Inflammatory macrophage treated with lipopolysaccharide for 1 hour (primary cell): ENCODE measurements at regions not wholly inside any gene's neighbourhood (a gene's known extent, or its start where the extent isn't known, plus 50 kb on each side); places are given as distances from the start of the nearest gene placed in this dataset.
A peak's percentile ranks its signal among the peaks of the same experiment; 100 is the strongest.

ENCODE experiments used
- DNase-seq, 2 donors: peaks; one replicate each; pipeline ENCODE4 v3.0.0-alpha.2; 2020 to 2022

DNA sequence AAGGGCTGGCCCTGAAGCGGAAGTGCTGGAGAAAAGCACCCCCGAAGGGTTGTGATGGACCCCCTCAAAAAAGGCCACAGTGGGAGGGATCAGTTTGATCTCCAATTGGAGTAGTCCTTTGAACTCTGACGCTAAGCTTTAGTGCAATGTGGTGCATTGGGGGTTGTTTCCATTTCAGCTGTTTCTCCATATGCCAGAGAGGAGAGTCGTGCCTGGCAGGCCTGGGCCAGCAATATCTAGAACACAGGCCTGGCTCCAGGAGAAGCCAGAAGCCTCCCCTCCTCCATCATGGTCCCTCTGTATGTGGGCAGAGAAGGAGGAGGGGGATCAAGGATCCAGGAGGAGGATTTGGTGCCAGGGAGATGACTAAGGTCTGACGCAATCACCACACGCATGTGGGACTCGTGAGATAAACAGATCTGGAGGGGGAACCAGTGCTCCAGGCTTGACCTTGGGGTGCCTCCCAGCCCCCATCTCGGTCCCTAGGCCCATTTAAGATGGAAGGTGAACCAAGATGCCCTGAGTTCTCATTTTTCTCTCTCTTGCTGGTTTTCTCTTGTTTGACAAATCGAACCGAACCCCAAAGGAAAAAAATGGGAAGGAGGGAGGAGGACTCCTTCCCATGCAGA is 517.4 kb upstream of the JARID2 start:
- DNase-seq, result peak; percentile 45 to 49

- DNase-seq, result peak in 1 of 2 donors; percentile 34
These were observed 516.6 kb upstream of the JARID2 start for GRCh38 chr6:14729129-14729871.

DNA sequence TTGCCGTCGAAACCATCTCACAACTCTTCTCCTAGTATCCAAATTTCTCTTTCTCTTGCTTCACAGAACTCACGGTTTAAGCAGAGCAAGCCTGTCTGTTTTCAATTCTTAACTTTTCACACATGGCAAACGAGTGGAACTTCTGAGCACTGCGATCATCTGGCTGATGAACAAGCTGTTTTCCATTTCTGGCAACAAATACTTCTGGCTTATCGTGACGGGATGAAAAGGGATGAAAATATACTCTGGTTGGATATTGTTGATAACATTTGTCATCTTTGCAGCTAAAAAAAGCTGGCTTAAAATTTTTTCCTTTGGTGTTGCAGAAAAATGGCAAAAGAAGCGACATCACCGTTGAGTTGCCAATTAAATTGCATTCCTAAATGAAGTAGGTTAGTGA is 515.2 kb upstream of the JARID2 start:
- DNase-seq, result no peak

GRCh38 chr6:14731611-14732010 is 514.3 kb upstream of the JARID2 start:
- no peak for DNase-seq

DNA sequence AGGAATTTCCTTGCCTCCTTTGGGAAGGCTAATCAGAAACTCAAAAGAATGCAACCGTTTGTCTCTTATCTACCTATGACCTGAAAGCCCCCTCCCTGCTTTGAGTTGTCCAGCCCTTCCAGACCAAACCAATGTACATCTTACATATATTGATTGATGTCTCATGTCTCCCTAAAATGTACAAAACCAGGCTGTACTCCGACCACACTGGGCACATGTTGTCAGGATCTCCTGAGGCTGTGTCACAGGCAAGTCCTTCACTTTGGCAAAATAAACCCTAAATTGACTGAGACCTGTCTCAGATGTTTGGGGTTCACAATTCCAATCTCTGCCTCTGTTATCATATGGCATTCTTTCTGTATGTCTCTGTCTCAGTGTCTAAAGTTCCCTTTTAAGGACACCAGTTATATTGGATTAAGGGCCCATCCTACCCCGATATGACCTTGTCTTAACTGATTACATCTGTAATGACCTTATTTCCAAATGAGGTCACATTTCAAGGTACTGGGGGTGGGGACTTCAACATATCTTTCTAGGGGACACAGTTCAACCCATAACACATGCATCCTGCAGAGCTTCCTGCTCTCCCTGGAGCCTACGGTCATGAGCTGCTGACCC is 513.5 kb upstream of the JARID2 start:
- DNase-seq, result no peak

- DNase-seq, result peak; percentile 41 to 64
These were observed 512.8 kb upstream of the JARID2 start for GRCh38 chr6:14732844-14733757.

GRCh38 chr6:14734052-14734415 is 511.8 kb upstream of the JARID2 start:
- DNase-seq, result no peak

DNA sequence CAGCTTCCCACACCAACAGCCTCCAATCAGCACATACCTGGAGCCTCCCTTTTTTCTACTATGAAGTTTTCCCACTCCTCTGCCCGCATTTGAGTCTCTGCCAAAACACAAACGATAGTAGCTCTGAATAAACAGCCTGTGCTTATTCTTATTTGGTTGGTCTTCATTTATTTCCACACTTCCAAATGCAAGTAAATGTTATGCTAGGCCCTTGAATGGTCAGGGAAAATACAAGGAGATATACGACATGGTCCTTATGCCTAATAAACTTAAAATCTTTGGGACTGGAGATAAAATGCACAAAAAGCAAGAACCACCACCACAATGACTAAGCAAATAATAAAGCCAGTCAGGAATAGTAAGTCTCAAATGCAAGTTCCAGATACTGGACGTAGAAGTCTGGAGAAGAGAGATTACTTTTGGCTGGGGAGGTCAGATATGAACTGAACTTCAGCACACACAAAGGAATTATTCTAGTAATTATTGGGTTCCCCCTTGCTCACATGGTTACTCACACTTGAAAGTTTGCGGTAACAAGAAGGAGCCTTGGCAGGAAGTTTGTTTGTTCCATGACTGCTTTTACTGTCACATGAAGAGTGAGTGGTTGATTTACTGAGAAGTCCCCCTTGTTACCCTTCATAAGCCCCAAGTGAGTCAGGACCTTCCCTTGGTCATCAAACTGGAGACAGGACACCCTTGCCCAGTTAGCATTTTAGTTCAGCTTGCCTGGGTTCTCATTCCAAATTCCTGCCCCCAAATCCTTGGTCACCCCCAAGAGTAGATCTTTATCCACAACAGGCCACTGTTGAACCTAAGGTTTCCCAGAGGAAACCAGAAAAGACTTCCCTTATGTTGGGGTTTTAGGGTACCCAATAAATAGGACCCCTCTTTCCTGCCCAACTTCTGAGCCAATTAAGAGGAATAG is 511.2 kb upstream of the JARID2 start:
- peak; percentile 88 to 97 for DNase-seq

DNA sequence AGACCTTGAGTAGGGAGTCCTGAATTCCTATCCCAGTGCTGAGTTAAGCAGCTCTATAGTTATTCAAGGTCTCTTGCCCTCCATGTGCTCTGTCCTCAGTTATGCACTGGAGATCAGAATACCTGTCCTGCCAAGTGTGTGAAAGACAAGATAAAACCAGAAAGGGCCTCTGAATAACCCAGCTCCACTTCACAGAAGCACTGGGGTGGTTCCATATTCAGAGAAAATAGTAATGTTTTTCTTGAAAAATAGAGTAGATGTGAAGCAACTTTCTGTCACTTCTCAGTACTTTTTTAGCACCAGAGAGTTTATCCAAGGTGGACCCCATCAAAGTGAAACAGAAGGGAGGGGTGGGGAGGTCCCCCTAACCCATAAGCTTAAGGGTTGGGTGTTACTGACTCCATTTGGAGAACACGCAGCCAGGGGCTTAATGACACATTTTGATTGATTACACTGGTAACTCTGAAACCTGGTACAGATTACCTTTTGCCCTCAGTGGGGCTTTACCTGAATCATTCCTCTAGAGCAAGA is 509.8 kb upstream of the JARID2 start:
- no peak for DNase-seq

GRCh38 chr6:14736554-14736953 is 509.3 kb upstream of the JARID2 start:
- DNase-seq, result no peak

DNA sequence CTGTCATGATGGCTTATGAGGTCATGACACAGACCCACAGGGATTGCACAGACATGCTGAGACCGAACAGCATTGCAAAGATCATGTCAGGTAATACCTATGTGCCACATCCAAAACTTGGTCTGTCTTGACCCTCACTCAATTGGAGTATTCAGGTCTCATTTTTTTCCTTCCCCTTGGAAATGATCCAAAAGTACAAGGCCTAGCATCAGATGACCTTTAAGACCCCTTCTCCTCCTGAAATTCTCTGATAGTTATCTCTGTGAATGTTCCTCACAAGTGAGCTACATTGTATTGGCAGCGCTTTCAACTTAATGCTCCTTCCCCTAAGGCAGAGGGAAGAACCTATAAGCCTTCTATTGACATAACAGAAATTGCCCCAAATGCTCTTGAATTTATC is 507.4 kb upstream of the JARID2 start:
- no peak for DNase-seq

- DNase-seq, result no peak
These were observed 506.9 kb upstream of the JARID2 start for GRCh38 chr6:14738933-14739332.

DNA sequence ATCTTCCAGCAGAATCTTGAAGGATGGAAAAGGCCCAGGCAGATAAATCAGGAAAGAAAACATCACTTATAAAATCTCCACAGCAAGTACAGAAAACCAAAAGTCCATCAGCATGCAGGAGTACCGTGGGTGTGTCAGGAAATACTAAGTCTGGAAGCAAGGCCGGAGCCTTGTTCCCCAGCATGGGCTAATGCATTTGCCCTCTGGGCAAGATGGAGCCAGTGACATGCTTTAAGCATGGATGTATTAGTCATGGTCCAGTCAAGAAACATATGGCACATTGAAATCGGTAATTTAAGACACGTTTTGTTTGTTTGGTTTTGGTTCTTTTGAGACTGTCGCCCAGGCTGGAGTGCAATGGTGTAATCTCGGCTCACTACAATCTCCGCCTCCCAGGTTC is 506.0 kb upstream of the JARID2 start:
- DNase-seq, result no peak

DNA sequence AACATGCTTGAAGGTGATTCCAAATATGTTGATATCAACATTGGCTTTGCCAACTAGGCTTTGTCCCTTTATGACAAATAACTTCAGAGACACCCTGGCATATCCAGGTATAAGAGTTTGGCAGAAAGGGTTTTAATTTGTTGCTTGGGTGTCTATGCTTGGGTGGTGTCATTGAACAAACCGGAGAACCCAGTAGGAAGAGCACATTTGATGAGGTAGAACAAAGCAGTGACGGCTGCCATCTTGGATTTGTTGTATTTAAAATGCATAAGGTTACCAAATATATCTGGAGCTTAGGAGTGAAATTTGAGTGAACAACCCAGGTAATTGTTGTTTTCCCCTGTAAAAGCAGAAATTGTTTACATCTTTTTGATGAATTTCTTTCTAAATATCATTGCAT is 503.7 kb upstream of the JARID2 start:
- DNase-seq, result no peak

DNA sequence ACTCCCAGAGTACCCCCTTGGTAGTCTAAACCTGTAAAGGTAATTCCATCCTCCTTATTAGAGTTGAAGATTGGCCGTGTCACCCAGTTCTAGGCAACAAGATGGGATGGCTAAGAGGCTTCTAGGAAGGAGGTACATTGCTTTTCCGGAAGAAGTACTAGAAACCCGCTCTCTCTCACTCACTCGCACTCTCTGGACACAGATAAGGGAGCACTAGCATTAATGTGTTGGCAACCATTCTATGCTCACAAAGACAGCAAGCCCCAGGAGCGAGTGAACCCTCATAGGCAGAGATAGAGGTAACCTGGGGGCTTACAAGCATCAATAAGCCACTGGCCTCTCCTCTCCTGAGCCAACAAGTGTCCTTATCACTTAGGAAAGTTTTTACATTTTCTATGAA is 503.2 kb upstream of the JARID2 start:
- no peak for DNase-seq

DNA sequence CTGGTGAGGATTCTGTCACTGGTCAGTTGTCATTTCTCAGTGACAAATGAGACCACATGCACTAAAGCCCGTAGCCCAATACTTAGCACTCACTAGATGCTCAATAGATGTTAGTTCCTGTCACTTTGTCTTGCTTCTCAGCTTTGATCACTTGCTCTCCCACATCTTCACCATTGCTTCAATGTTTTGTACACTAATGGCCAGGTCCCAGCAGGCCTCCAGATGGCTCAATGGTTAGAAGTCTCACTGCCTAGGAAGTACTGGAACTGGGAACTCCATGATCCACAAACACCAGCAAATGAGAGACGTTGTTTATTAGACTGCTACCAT is 502.8 kb upstream of the JARID2 start:
- DNase-seq, result no peak

- DNase-seq, result peak; percentile 91
These were observed 502.2 kb upstream of the JARID2 start for GRCh38 chr6:14743474-14744211.

DNA sequence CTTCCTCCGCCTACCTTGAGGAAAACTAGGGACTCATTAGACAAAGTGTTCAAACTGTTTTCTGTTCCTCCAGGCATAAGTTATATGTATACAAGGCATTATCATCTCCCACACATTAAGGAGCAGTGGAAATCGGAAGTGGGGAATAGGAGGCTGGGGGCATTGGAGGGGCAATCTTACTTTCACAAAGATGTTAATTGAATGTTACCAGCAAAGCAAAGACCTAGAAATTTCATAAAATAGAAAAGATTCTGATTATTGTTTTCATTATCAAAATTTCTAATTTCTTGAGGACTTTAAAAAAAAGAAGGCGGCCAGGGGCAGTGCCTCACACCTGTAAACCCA is 501.7 kb upstream of the JARID2 start:
- no peak for DNase-seq

- no peak for DNase-seq
These were observed 499.6 kb upstream of the JARID2 start for GRCh38 chr6:14746139-14746837.

DNA sequence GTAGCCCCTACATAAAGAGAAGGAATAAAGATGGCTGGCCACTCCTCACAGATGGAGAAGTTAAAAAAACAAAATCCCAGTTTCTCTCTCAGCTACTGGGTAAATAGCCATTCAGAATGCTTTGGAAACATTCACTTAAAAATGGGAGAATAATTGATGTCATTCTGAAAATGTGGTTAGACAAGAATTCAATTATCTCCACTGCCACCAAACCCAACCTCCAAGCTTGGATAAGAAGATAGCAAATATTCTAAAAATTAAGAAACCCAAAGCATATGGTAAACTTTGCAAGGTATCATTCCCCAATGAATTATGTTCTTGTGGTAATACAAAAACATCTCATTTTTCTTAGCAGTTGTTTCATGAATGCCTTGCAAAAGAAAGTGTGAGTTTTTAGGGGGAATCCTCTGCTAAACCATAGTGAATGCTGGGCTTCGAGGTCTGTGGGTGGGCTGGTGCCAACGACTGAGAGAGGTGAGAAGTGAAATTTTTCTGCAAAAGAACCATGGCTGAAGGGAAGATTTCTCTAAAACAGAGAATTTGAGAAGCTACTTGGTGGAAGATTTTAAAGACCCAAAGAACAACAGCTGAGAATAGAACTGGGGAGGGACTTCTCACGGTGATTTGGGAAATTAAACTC is 497.9 kb upstream of the JARID2 start:
- no peak for DNase-seq
